GM18909 (cell line): ENCODE measurements at regions not wholly inside any gene's neighbourhood (a gene's known extent, or its start where the extent isn't known, plus 50 kb on each side); places are given as distances from the start of the nearest gene placed in this dataset.

Source experiments
- ATAC-seq: cut with Tn5 transposase; IDR thresholded peaks from one replicate; pipeline ENCODE4 v1.9.1; 2021; ENCODE audit warnings: mild to moderate bottlenecking; ENCODE audit not compliant: unreplicated experiment, poor library complexity

- ATAC-seq = no peak
These were observed 755.4 kb upstream of the RAB6C start for GRCh38 chr2:129224022-129224421.

DNA sequence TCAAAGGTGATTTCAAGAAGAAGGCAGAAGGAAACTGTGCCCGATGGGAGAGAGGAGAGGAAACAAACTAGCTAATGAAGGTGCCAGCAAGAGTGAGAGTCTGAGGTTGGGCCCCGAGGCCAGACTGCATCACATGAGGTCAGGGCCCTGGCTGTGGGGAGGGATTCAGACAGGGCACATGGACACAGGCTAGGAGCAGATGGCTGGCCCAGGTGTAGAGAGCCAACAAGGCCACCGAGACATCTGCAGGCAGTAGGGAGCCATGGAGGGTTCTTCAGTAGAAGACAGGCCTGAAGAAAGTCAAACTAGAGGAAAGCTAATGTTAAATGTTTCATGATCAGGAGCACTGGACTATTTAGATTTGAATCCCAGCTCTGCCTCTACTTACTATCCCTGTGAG, 755.0 kb upstream of the RAB6C start:
- ATAC-seq = no peak

GRCh38 chr2:129229196-129229595, 750.3 kb upstream of the RAB6C start:
- ATAC-seq = no peak

DNA sequence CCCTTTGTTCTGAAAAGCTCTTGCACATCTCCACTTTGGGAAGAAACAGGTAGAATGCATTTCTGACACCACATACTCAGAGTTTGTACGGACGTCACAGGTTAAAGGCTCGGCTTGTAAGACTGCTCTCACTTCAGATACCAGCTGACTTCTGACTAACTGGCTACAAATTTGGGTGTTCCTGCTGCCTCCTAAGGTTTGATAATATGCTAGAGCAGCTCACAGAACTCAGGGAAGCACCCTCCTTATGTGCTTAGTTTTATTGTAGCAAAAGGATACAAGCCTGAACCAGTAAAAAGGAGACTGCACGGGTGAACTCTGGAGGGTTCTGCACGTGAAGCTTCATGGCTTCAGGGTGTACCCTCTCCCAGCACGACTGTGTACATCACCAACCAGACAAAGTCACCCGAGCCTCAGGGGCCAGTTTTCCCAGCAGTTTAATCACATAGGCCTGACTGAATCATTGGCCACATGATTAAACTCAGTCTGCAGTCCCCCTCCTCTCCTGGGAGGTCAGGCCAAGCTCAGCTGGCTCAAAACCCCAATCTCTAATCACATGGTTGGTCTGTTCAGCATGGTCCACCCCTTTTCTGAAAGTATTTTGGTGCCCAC, 749.5 kb upstream of the RAB6C start:
- no peak for ATAC-seq

DNA sequence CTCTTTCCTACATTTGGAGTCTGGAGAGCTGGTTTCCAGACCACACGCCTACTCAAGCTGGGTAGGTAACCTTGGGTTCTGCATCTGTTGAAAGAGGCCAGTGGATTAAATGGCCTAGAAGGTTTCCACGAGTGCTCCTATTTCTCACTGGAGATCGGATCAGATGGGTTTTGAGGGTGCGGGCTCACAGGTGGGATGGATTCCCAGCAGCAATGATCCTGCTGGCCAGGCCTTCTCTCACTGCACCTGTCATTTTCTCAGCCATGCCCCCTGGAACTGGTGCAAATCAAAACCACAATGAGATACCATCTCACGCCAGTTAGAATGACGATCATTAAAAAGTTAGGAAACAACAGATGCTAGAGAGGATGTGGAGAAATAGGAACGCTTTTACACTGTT, 747.5 kb upstream of the RAB6C start:
- ATAC-seq = no peak

DNA sequence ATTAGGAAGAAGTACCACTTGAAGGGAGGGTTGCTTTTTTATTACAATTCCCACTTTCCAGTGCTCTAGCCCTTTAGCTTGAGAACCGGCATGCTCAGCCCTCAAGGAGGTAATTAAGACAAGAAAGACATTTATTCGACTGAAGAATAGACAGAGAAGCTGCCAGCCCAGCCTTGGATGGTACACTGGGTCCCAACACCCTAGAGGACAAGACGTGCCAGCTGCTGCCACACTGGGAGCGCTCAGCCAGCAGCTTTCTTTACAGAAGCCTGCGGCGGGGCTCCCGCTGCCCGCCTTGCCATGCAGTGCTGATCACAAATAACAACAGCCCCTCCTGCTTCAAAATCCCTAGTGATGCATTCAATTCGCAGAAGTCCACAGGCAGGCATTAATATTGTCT, 746.3 kb upstream of the RAB6C start:
- no peak for ATAC-seq

- ATAC-seq = no peak
These were observed 745.6 kb upstream of the RAB6C start for GRCh38 chr2:129233751-129234406.

GRCh38 chr2:129236601-129237000, 742.9 kb upstream of the RAB6C start:
- no peak for ATAC-seq

GRCh38 chr2:129237966-129238725, 741.3 kb upstream of the RAB6C start:
- no peak for ATAC-seq

DNA sequence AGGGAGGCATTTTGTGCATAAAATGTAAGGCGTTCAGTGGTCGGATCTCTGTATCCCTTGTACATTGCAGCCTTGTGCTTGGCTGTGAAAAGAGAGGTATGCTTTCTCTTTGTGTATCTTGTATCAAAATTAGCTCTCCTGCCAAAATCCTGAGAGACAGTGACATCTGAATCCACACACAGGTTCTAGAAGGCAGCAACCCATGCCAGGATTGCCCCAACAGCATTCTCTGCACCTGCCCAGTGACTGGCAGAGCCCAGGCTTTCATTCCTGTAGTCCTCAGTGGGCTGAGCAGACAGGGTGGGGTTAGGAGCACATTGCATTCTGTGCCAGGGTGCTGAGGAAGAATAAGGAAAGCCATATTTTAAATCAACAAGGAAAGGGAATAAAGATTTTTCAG, 740.3 kb upstream of the RAB6C start:
- ATAC-seq = no peak

GRCh38 chr2:129240061-129240460, 739.4 kb upstream of the RAB6C start:
- ATAC-seq = no peak

GRCh38 chr2:129242269-129242668, 737.2 kb upstream of the RAB6C start:
- no peak for ATAC-seq

GRCh38 chr2:129247751-129248150, 731.7 kb upstream of the RAB6C start:
- ATAC-seq = no peak

DNA sequence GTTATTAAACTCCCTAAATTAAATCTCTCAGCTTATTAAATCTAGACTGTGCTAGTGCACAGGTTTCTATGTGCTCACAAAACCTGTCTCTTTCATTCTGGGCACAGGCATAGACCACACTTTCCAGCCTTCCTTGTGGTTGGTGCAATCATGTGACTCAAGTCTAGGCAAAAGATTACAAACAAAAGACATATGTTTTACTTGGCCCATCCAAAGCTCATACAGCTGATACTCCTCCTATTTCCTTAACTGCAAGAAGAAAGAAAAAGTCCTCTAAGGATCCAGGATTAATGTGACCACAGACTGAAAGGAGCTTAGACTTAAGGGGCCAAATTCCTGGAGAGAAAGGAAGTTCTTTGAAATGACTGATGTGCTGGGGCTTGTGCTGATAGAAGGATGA, 731.3 kb upstream of the RAB6C start:
- ATAC-seq = no peak

DNA sequence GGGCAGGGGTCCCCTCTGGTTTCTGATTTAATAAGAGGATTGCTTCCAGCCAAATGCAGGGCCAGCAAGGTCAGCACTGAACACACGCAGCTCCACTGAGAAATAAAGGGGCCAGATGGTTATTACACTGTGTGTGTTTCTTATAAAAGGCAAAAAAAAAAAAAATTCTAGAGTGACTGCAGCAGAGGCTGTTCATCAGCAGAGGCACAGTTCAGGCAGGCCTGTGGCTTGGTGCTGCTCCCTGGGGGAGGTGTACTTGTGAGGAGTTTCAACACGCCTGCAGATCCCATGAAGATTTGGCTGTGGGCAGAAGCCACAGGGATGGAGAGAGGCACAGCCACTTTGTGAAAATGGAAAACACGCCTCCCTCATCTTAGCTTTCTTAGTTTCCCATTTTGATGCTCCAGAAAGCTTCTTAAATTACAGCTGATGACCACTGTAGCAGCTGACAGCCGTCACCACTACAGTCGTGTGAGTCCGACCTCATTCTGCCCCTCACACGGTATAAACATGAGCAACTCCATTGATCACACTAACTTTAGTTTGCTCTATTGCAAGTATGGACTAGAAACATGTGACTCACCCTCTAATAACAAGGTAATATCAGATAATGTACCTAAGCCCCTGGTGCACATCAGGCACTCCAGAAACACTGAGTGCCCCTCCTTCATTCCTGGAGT, 726.5 kb upstream of the RAB6C start:
- ATAC-seq = no peak

DNA sequence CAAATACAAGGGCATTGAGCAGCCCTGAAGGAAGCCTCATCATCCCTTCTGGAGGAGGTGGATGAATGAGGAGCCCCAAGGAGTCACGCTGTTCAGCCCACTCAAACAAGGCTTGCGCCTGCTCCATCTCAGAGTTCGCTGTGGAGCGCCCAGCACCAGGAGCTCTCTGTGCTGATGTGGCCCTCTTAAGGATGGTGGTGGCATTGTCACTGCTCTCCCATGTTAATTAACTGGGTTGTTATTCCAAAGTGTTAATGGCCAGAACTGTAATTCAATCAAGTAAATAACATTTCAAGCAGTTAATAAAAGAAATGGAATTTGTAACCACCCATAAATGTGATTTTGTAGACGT, 726.0 kb upstream of the RAB6C start:
- ATAC-seq = no peak

- ATAC-seq = no peak
These were observed 724.7 kb upstream of the RAB6C start for GRCh38 chr2:129254718-129255117.

GRCh38 chr2:129255610-129256313, 723.7 kb upstream of the RAB6C start:
- no peak for ATAC-seq

DNA sequence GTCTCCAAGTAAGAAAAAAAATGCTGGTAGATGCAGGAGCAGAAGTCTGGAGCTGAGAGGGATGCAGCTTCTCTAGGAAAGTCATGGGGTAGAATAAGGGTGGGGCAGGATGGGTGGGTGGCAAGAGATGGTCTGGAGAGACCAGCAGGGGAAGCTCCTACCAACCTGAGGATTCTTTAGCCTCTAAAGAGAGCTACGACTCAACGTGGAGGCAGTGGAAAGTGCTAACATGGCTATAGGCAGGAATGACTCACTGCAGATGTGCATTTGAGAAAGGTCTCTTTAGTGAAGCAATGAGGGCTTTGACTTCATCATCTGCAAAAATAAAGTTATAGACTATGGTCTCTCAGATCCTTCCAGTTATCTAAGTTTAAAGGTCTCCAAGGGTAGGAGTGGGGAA, 722.8 kb upstream of the RAB6C start:
- no peak for ATAC-seq

DNA sequence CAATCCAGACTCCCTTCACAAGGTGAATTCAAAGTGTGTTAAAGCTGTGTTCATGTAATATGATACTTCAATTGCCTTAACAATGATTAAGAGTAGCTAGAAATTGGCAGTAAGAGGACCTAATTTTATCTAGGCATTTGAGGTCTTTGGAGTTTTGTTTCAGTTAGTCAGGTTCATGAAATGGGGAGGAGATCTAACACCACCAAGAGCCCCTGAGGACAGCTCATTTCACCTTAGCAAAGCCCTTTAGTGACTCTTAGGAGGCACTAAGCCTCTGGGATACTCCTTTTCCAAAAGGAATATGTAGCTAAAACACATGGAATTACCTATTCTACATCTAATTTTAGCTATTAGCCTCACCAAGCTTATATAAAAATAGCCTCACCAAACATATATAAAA, 716.5 kb upstream of the RAB6C start:
- ATAC-seq = no peak

DNA sequence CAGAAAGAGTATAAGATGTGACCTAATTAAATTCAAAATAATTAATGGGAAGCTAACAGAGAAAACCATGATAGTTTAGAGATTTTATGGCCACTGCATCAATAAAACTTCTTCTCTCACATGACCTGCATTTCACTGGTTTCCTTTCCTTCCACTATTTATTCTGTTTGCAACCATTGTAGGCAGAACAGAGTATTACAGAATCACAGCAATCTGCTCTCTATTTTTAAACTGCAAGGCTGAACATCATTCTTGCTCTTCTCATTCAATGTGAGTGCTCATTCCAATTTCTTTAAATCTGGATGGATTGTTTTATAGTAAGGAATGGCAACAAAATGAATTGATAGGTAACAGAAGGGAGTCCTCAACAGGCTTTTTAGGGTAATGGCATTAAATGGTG, 715.5 kb upstream of the RAB6C start:
- ATAC-seq = no peak
